Upper lobe of left lung (tissue), 4 donors: ENCODE measurements at regions not wholly inside any gene's neighbourhood (a gene's known extent, or its start where the extent isn't known, plus 50 kb on each side); places are given as distances from the start of the nearest gene placed in this dataset.

Source experiments
- EP300 ChIP-seq, 4 donors: sonication (generic); formaldehyde crosslinking; IDR thresholded peaks; one replicate each; pipeline ENCODE4 v1.5.1; 2017; ENCODE audit warnings: antibody characterized with exemption in 4 of 4, control low read depth in 2 of 4
- POLR2AphosphoS5 ChIP-seq, 2 donors: sonication (generic); formaldehyde crosslinking; IDR thresholded peaks; one replicate each; pipeline ENCODE4 v1.5.1; 2017; ENCODE audit warnings: antibody characterized with exemption in 2 of 2
- TF ChIP-seq, protein P1 (sequence below), 6 experiments: fragments of 450-650 bp in 4 of 6; fragments of 200-600 bp in 2 of 6; sonication (generic) in 2 of 6; IDR thresholded peaks; one replicate each; pipeline ENCODE4 v1.5.1; 2016 to 2019; ENCODE audit warnings: antibody characterized with exemption in 6 of 6

DNA sequence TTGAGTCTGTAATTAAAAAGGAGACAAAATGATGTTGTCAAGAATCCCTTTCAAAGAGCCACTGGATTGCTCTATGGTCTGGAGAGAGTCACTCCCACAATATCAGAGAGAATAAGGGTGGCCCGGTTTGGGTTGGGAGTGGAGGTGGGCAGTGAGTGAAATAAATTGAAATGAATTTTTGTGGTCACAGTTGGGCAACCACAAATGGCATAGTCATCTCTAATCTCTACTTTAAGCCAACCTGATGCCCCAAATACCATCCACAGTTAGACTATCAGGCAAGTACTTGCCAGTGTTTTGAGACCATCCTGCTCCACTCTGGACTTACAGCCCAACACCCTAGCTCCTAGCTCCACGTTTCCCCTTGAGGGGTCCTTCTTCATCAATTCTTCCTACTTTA lies 559.7 kb downstream of the BCL11A start:
- TF ChIP-seq POLR2AphosphoS5 (IDR thresholded peaks at IDR 0.05) (no peak), EP300 (IDR thresholded peaks at IDR 0.05) (no peak)
- TF ChIP-seq, protein P1, sequence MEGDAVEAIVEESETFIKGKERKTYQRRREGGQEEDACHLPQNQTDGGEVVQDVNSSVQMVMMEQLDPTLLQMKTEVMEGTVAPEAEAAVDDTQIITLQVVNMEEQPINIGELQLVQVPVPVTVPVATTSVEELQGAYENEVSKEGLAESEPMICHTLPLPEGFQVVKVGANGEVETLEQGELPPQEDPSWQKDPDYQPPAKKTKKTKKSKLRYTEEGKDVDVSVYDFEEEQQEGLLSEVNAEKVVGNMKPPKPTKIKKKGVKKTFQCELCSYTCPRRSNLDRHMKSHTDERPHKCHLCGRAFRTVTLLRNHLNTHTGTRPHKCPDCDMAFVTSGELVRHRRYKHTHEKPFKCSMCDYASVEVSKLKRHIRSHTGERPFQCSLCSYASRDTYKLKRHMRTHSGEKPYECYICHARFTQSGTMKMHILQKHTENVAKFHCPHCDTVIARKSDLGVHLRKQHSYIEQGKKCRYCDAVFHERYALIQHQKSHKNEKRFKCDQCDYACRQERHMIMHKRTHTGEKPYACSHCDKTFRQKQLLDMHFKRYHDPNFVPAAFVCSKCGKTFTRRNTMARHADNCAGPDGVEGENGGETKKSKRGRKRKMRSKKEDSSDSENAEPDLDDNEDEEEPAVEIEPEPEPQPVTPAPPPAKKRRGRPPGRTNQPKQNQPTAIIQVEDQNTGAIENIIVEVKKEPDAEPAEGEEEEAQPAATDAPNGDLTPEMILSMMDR (IDR thresholded peaks at IDR 0.05): no peak
